ENCODE measurements at regions not wholly inside any gene's neighbourhood (a gene's known extent, or its start where the extent isn't known, plus 50 kb on each side); places are given as distances from the start of the nearest gene placed in this dataset.
"Not testable (repeated sequence)": the region's sequence is repeated elsewhere in the genome, so short reads cannot be mapped to it uniquely, and the experiment has no call there.

DNA sequence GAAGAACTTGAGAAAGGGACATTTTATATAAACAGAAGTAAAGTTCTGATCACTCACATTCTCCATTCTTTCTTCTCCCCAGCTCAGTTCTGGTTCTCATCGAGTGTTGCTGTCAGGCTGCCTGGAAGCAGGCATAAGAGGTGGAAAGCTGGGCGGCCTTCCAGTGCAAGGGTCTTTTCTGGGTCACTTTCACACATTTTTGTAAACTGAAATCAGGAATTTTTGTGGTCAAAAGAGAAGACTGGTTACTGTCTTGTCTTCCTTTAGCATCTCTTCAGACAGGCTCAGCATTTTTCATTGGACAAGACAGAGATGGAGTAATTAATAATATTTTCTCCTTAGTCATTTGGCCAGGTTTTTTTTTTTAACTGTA, 93.7 kb downstream of the CTH start (continued):
- TF ChIP-seq, protein P1, sequence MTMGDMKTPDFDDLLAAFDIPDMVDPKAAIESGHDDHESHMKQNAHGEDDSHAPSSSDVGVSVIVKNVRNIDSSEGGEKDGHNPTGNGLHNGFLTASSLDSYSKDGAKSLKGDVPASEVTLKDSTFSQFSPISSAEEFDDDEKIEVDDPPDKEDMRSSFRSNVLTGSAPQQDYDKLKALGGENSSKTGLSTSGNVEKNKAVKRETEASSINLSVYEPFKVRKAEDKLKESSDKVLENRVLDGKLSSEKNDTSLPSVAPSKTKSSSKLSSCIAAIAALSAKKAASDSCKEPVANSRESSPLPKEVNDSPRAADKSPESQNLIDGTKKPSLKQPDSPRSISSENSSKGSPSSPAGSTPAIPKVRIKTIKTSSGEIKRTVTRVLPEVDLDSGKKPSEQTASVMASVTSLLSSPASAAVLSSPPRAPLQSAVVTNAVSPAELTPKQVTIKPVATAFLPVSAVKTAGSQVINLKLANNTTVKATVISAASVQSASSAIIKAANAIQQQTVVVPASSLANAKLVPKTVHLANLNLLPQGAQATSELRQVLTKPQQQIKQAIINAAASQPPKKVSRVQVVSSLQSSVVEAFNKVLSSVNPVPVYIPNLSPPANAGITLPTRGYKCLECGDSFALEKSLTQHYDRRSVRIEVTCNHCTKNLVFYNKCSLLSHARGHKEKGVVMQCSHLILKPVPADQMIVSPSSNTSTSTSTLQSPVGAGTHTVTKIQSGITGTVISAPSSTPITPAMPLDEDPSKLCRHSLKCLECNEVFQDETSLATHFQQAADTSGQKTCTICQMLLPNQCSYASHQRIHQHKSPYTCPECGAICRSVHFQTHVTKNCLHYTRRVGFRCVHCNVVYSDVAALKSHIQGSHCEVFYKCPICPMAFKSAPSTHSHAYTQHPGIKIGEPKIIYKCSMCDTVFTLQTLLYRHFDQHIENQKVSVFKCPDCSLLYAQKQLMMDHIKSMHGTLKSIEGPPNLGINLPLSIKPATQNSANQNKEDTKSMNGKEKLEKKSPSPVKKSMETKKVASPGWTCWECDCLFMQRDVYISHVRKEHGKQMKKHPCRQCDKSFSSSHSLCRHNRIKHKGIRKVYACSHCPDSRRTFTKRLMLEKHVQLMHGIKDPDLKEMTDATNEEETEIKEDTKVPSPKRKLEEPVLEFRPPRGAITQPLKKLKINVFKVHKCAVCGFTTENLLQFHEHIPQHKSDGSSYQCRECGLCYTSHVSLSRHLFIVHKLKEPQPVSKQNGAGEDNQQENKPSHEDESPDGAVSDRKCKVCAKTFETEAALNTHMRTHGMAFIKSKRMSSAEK (CRISPR knock-in tag; IDR thresholded peaks at IDR 0.05; ENCODE audit: borderline replicate concordance) = no peak

DNA sequence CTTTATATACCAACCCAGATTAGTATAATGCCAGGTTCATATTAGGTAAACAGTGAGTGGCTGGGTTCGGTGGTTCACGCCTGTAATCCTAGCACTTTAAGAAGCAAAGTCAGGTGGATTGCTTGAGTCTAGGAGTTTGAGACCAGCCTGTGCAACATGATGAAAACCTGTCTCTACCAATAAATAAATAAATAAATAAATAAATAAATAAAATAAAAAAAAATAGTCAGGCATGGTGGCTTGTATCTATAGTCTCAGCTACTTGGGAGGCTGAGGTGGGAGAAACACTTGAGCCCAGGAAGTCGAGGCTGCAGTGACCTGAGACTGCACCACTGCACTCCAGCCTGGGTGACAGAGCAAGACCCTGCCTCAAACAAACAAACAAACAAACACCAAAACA, 96.9 kb downstream of the CTH start:
- CTCF ChIA-PET = interaction anchor here (0.6 kb wide), 1 partner anchor 168 kb away, joined by 3 read pairs; no protein-coding TSS in a partner anchor
- H3K4me1 Mint-ChIP-seq; H3K27me3 Mint-ChIP-seq (ENCODE audit: low read depth); DNase-seq (ENCODE audit: low spot score); H3K4me3 Mint-ChIP-seq; H3K9me3 Mint-ChIP-seq; H3K27ac Mint-ChIP-seq; POLR2A ChIA-PET; ATAC-seq; H3K36me3 Mint-ChIP-seq: not testable (repeated sequence)

DNA sequence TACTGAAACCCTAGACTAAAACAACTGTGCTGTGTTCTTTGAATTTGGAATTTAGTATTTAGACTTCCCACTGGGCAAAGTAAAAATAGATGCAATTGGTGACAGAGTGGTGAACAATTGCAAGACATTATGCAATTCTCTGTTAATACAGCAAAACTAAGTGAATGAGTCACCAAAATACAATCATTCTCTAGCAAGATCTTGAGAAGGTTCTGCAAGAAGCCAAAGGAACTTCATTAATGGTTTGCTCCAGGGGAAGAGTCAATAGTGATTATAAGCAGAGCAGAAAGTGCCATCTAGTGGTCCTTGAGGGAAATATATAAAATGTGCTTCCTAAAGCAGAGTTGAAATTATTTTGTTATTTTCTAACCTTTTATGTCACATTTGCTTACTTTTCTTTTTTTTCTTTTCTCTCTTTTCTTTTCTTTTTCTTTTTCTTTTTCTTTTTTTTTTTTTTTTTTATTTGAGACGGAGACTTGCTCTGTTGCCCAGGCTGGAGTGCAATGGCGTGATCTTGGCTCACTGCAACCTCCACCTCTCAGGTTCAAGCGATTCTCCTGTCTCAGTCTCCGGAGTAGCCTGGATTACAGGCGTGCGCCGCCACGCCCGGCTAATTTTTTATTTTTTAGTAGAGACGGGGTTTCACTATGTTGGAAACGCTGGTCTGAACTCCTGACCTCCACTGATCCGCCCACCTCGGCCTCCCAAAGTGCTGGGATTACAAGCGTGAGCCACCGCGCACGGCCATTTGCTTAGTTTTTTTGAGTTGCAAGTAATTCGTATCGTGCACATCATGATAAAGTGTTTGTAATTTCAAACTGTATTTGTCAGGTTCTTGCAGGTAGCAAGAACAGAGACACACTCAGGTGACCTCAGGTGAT, 99.2 kb downstream of the CTH start:
- POLR2A ChIA-PET = no interaction called here
- H3K36me3 Mint-ChIP-seq = no peaks in the 10 kb centered on the region
- no peak for DNase-seq (ENCODE audit: low spot score)
- H3K4me1 Mint-ChIP-seq = peaks cover 6% of the 10 kb centered on the region
- H3K27ac Mint-ChIP-seq = no peak overlapping the region
- CTCF ChIA-PET = no interaction called here
- no peak overlapping the region for H3K4me3 Mint-ChIP-seq
- no peak for TF ChIP-seq ELF4 (CRISPR knock-in tag; IDR thresholded peaks at IDR 0.05; ENCODE audit: low read depth)
- TF ChIP-seq JUN (CRISPR knock-in tag; IDR thresholded peaks at IDR 0.05) = no peak
- TF ChIP-seq, protein P2, sequence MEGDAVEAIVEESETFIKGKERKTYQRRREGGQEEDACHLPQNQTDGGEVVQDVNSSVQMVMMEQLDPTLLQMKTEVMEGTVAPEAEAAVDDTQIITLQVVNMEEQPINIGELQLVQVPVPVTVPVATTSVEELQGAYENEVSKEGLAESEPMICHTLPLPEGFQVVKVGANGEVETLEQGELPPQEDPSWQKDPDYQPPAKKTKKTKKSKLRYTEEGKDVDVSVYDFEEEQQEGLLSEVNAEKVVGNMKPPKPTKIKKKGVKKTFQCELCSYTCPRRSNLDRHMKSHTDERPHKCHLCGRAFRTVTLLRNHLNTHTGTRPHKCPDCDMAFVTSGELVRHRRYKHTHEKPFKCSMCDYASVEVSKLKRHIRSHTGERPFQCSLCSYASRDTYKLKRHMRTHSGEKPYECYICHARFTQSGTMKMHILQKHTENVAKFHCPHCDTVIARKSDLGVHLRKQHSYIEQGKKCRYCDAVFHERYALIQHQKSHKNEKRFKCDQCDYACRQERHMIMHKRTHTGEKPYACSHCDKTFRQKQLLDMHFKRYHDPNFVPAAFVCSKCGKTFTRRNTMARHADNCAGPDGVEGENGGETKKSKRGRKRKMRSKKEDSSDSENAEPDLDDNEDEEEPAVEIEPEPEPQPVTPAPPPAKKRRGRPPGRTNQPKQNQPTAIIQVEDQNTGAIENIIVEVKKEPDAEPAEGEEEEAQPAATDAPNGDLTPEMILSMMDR (IDR thresholded peaks at IDR 0.05) = peak; percentile 47; the same call in 1 of the 2 replicates
- TF ChIP-seq ZNF423 (CRISPR knock-in tag; IDR thresholded peaks at IDR 0.05) = no peak
- TF ChIP-seq, protein P3, sequence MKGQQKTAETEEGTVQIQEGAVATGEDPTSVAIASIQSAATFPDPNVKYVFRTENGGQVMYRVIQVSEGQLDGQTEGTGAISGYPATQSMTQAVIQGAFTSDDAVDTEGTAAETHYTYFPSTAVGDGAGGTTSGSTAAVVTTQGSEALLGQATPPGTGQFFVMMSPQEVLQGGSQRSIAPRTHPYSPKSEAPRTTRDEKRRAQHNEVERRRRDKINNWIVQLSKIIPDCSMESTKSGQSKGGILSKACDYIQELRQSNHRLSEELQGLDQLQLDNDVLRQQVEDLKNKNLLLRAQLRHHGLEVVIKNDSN (CRISPR knock-in tag; IDR thresholded peaks at IDR 0.05) = no peak
- peak; percentile 89 for ATAC-seq
- H3K9me3 Mint-ChIP-seq = no peaks in the 10 kb centered on the region
- H3K27me3 Mint-ChIP-seq (ENCODE audit: low read depth) = no peaks in the 10 kb centered on the region

DNA sequence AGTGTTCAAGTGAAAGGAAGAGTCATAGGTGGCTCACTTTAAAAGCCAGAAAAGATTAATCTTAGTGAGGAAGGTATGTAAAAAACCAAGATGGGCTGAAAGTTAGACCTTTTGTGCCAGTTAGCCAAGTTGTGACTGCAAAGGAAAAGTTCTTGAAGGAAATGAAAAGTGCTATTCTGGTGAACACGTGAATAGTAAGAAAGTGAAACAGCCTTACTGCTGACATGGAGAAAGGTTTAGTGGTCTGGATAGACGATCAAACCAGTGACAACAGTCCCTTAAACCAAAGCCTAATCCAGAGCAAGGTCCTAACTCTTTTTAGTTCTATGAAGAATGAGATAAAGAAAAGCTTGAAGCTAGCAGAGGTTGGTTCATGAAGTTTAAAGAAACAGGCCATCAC, 106.4 kb downstream of the CTH start:
- DNase-seq (ENCODE audit: low spot score) = no peak
- Mint-ChIP-seq H3K9me3 (no peaks in the 10 kb centered on the region), H3K4me3 (no peak overlapping the region), H3K36me3 (no peaks in the 10 kb centered on the region), H3K27ac (no peak overlapping the region), H3K27me3 (ENCODE audit: low read depth) (no peaks in the 10 kb centered on the region), H3K4me1 (no peaks in the 10 kb centered on the region)
- CTCF ChIA-PET = no interaction called here
- POLR2A ChIA-PET = no interaction called here
- no peak for ATAC-seq
- TF ChIP-seq ETV6 (CRISPR knock-in tag; IDR thresholded peaks at IDR 0.05) (no peak), NFATC4 (CRISPR knock-in tag; IDR thresholded peaks at IDR 0.05) (no peak), RELA (CRISPR knock-in tag; IDR thresholded peaks at IDR 0.05; ENCODE audit: borderline replicate concordance) (no peak), TEAD1 (CRISPR knock-in tag; IDR thresholded peaks at IDR 0.05) (no peak), ATF1 (CRISPR knock-in tag; IDR thresholded peaks at IDR 0.05) (no peak), HMGA2 (CRISPR knock-in tag; IDR thresholded peaks at IDR 0.05) (no peak), NFYB (CRISPR knock-in tag; conservative IDR thresholded peaks at IDR 0.05; ENCODE audit: low read depth) (no peak), CREM (CRISPR knock-in tag; IDR thresholded peaks at IDR 0.05) (no peak)
- TF ChIP-seq, protein P4, sequence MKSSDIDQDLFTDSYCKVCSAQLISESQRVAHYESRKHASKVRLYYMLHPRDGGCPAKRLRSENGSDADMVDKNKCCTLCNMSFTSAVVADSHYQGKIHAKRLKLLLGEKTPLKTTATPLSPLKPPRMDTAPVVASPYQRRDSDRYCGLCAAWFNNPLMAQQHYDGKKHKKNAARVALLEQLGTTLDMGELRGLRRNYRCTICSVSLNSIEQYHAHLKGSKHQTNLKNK (CRISPR knock-in tag; IDR thresholded peaks at IDR 0.05) = no peak
- TF ChIP-seq, protein P5, sequence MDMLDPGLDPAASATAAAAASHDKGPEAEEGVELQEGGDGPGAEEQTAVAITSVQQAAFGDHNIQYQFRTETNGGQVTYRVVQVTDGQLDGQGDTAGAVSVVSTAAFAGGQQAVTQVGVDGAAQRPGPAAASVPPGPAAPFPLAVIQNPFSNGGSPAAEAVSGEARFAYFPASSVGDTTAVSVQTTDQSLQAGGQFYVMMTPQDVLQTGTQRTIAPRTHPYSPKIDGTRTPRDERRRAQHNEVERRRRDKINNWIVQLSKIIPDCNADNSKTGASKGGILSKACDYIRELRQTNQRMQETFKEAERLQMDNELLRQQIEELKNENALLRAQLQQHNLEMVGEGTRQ (CRISPR knock-in tag; IDR thresholded peaks at IDR 0.05) = no peak
- TF ChIP-seq, protein P6, sequence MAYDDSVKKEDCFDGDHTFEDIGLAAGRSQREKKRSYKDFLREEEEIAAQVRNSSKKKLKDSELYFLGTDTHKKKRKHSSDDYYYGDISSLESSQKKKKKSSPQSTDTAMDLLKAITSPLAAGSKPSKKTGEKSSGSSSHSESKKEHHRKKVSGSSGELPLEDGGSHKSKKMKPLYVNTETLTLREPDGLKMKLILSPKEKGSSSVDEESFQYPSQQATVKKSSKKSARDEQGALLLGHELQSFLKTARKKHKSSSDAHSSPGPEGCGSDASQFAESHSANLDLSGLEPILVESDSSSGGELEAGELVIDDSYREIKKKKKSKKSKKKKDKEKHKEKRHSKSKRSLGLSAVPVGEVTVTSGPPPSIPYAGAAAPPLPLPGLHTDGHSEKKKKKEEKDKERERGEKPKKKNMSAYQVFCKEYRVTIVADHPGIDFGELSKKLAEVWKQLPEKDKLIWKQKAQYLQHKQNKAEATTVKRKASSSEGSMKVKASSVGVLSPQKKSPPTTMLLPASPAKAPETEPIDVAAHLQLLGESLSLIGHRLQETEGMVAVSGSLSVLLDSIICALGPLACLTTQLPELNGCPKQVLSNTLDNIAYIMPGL (CRISPR knock-in tag; IDR thresholded peaks at IDR 0.05) = no peak
- TF ChIP-seq, protein P7, sequence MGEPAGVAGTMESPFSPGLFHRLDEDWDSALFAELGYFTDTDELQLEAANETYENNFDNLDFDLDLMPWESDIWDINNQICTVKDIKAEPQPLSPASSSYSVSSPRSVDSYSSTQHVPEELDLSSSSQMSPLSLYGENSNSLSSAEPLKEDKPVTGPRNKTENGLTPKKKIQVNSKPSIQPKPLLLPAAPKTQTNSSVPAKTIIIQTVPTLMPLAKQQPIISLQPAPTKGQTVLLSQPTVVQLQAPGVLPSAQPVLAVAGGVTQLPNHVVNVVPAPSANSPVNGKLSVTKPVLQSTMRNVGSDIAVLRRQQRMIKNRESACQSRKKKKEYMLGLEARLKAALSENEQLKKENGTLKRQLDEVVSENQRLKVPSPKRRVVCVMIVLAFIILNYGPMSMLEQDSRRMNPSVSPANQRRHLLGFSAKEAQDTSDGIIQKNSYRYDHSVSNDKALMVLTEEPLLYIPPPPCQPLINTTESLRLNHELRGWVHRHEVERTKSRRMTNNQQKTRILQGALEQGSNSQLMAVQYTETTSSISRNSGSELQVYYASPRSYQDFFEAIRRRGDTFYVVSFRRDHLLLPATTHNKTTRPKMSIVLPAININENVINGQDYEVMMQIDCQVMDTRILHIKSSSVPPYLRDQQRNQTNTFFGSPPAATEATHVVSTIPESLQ (CRISPR knock-in tag; IDR thresholded peaks at IDR 0.05) = no peak

Measured in WTC11 (cell line).